HCT116 (cell line): ENCODE measurements at regions not wholly inside any gene's neighbourhood (a gene's known extent, or its start where the extent isn't known, plus 50 kb on each side); places are given as distances from the start of the nearest gene placed in this dataset.

ENCODE experiments used
- ATAC-seq: fragments of 200-7000 bp; cut with Tn5 transposase; 2 replicates; pipeline ENCODE4 v1.9.1; 2020; ENCODE audit warnings: mild to moderate bottlenecking, moderate library complexity
- BruUV-seq: library from RNA; stranded (reverse); fragments of 400-500 nt; replicated peaks from 2 replicates; lab custom pipeline; 2021; lab: Mats Ljungman, UMichigan
- CTCF ChIA-PET: fragments of 300-600 bp; sonication (Branson Sonifier 250); formaldehyde crosslinking; loops from one replicate; lab custom pipeline; 2021; ENCODE audit warnings: antibody characterized with exemption; lab: Charles Lee
- POLR2A ChIA-PET: fragments of 300-600, 350-600 bp; sonication (Branson Sonifier 250); formaldehyde crosslinking; loops from one replicate; lab custom pipeline; 2021; ENCODE audit warnings: antibody characterized with exemption; lab: Charles Lee
- RAD21 ChIA-PET, 2 experiments: fragments of 300-600 bp; sonication (Branson Sonifier 250); formaldehyde crosslinking; loops; one replicate each; lab custom pipeline; 2023; ENCODE audit warnings: low total read pairs in 2 of 2; ENCODE audit not compliant: uncharacterized antibody in 2 of 2, unreplicated experiment in 2 of 2, low non-redundant PET in 1 of 2; lab: Charles Lee
- DNase-seq: peaks from one replicate; pipeline ENCODE4 v3.0.0-alpha.2; 2010; ENCODE audit warnings: low read depth, low spot score
- H2AFZ ChIP-seq: fragments of 200-600 bp; shearing (Covaris generic), sonication (generic); 2 replicates; pipeline ENCODE4 v1.6.1; 2017; ENCODE audit warnings: low read depth, mixed run types, mixed read lengths, antibody characterized with exemption, low read length; ENCODE audit not compliant: poor library complexity, severe bottlenecking
- H3K27ac ChIP-seq: 2 replicates; pipeline ENCODE4 v1.5.1; 2012; ENCODE audit warnings: low read depth, low read length
- H3K27me3 ChIP-seq: fragments of 200-600 bp; sonication (generic); 2 replicates; pipeline ENCODE4 v1.6.1; 2016; ENCODE audit warnings: mixed run types, low read length, mixed read lengths; ENCODE audit not compliant: insufficient read depth
- H3K36me3 ChIP-seq, 2 experiments: fragments of 200-500 bp in 1 of 2; fragments of 200-600 bp in 1 of 2; sonication (Bioruptor generic) in 1 of 2; sonication (generic) in 1 of 2; 2 replicates each; pipeline versions ENCODE4 v1.5.1 to v1.6.1; 2014 to 2016; ENCODE audit warnings: low read length in 2 of 2, inconsistent platforms in 1 of 2, mixed read lengths in 1 of 2, mixed run types in 1 of 2; ENCODE audit not compliant: insufficient read depth in 2 of 2, control insufficient read depth in 1 of 2
- H3K4me1 ChIP-seq, 2 experiments: fragments of 200-600 bp in 1 of 2; sonication (generic) in 1 of 2; 2 replicates each; pipeline versions ENCODE4 v1.5.1 to v1.6.1; 2012 to 2017; ENCODE audit warnings: low read length in 2 of 2, inconsistent platforms in 1 of 2, mild to moderate bottlenecking in 1 of 2, mixed read lengths in 1 of 2, mixed run types in 1 of 2, moderate library complexity in 1 of 2; ENCODE audit not compliant: insufficient read depth in 2 of 2, control insufficient read depth in 1 of 2
- H3K4me2 ChIP-seq: fragments of 200-600 bp; sonication (generic); 2 replicates; pipeline ENCODE4 v1.6.1; 2017; ENCODE audit warnings: mixed run types, low read length, mixed read lengths
- H3K4me3 ChIP-seq, 2 experiments: fragments of 200-600 bp in 1 of 2; sonication (generic) in 1 of 2; replicated peaks in 1 of 2; 2 replicates each; pipeline ENCODE4 v1.5.1; 2011 to 2016; ENCODE audit warnings: low read length in 2 of 2, control low read depth in 1 of 2, low read depth in 1 of 2, mild to moderate bottlenecking in 1 of 2, mixed read lengths in 1 of 2, mixed run types in 1 of 2
- H3K79me2 ChIP-seq: fragments of 200-600 bp; sonication (generic); 2 replicates; pipeline ENCODE4 v1.6.1; 2017; ENCODE audit warnings: mild to moderate bottlenecking, mixed run types, low read length, moderate library complexity, mixed read lengths; ENCODE audit not compliant: insufficient read depth
- H3K9ac ChIP-seq: fragments of 200-600 bp; sonication (generic); 2 replicates; pipeline ENCODE4 v1.6.1; 2016; ENCODE audit warnings: low read length, mixed read lengths
- H3K9me2 ChIP-seq: fragments of 200-600 bp; sonication (generic), shearing (Covaris generic); 2 replicates; pipeline ENCODE4 v1.6.1; 2017; ENCODE audit warnings: mixed run types, mild to moderate bottlenecking, moderate library complexity; ENCODE audit not compliant: insufficient read depth
- H3K9me3 ChIP-seq, 2 experiments: fragments of 200-500 bp in 1 of 2; fragments of 200-600 bp in 1 of 2; sonication (Bioruptor generic) in 1 of 2; sonication (generic) in 1 of 2; 2 replicates each; pipeline ENCODE4 v1.6.1; 2014 to 2017; ENCODE audit warnings: low read length in 2 of 2, mixed read lengths in 2 of 2, inconsistent platforms in 1 of 2, low read depth in 1 of 2, mild to moderate bottlenecking in 1 of 2, mixed run types in 1 of 2, moderate library complexity in 1 of 2; ENCODE audit not compliant: control insufficient read depth in 1 of 2, insufficient read depth in 1 of 2
- H4K20me1 ChIP-seq: fragments of 200-600 bp; sonication (generic), shearing (Covaris generic); 2 replicates; pipeline ENCODE4 v1.6.1; 2017; ENCODE audit warnings: mixed run types, mild to moderate bottlenecking, moderate library complexity; ENCODE audit not compliant: insufficient read depth
- ATF3 ChIP-seq: IDR thresholded peaks from 2 replicates; pipeline ENCODE4 v1.6.1; 2012
- CBX3 ChIP-seq: IDR thresholded peaks from 2 replicates; pipeline ENCODE4 v1.6.1; 2012; ENCODE audit warnings: low read depth
- CEBPB ChIP-seq: IDR thresholded peaks from 2 replicates; pipeline ENCODE4 v1.6.1; 2012; ENCODE audit warnings: low read depth
- CTCF ChIP-seq, 3 experiments: fragments of 200-600 bp in 1 of 3; sonication (generic) in 1 of 3; IDR thresholded peaks in 2 of 3; conservative IDR thresholded peaks in 1 of 3; 2 replicates each; pipeline ENCODE4 v1.5.1; 2012 to 2017; ENCODE audit warnings: low read depth in 2 of 3, low read length in 2 of 3, antibody characterized with exemption in 1 of 3, borderline replicate concordance in 1 of 3, control low read depth in 1 of 3, mild to moderate bottlenecking in 1 of 3, mixed read lengths in 1 of 3, mixed run types in 1 of 3, moderate library complexity in 1 of 3; ENCODE audit not compliant: insufficient read depth in 1 of 3
- EGR1 ChIP-seq: IDR thresholded peaks from 2 replicates; pipeline ENCODE4 v1.6.1; 2012; ENCODE audit warnings: low read depth
- ELF1 ChIP-seq: IDR thresholded peaks from 2 replicates; pipeline ENCODE4 v1.6.1; 2012; ENCODE audit warnings: low read depth, borderline replicate concordance
- EZH2phosphoT487 ChIP-seq: fragments of 200-600 bp; IDR thresholded peaks from 2 replicates; pipeline ENCODE4 v1.6.1; 2018; ENCODE audit warnings: antibody characterized with exemption, borderline replicate concordance
- MAX ChIP-seq: IDR thresholded peaks from 2 replicates; pipeline ENCODE4 v1.6.1; 2012
- POLR2A ChIP-seq: IDR thresholded peaks from 2 replicates; pipeline ENCODE4 v1.7.0; 2011; ENCODE audit warnings: borderline replicate concordance; ENCODE audit not compliant: insufficient read depth, insufficient read length; ENCODE audit errors: extremely low read depth
- POLR2AphosphoS5 ChIP-seq: IDR thresholded peaks from 2 replicates; pipeline ENCODE4 v1.6.1; 2011; ENCODE audit warnings: mild to moderate bottlenecking, low read depth, low read length, moderate library complexity
- REST ChIP-seq: IDR thresholded peaks from 2 replicates; pipeline ENCODE4 v1.6.1; 2012; ENCODE audit warnings: low read depth
- SIN3A ChIP-seq: IDR thresholded peaks from 2 replicates; pipeline ENCODE4 v1.6.1; 2012; ENCODE audit warnings: low read depth
- SP1 ChIP-seq: IDR thresholded peaks from 2 replicates; pipeline ENCODE4 v1.6.1; 2012; ENCODE audit warnings: low read depth
- SRF ChIP-seq: IDR thresholded peaks from 2 replicates; pipeline ENCODE4 v1.6.1; 2012; ENCODE audit warnings: low read depth
- YY1 ChIP-seq: IDR thresholded peaks from 2 replicates; pipeline ENCODE4 v1.6.1; 2011; ENCODE audit warnings: low read length, low read depth, moderate library complexity, mild to moderate bottlenecking; ENCODE audit not compliant: insufficient replicate concordance; ENCODE audit errors: extremely low read depth
- ZBTB33 ChIP-seq: IDR thresholded peaks from 2 replicates; pipeline ENCODE4 v1.6.1; 2011; ENCODE audit warnings: mild to moderate bottlenecking, low read length, moderate library complexity; ENCODE audit not compliant: insufficient replicate concordance; ENCODE audit errors: extremely low read depth
- ZFX ChIP-seq: fragments of 450-650 bp; IDR thresholded peaks from 2 replicates; pipeline ENCODE4 v1.6.1; 2017
- ZNF274 ChIP-seq: fragments of 200-500 bp; sonication (Bioruptor generic); IDR thresholded peaks from 2 replicates; pipeline ENCODE4 v1.6.1; 2014; ENCODE audit warnings: mild to moderate bottlenecking, low read depth, low read length, inconsistent platforms
- intact Hi-C: fragments of 100-400 bp; cut with micrococcal nuclease; formaldehyde crosslinking; loops from 2 replicates; pipeline ENCODE4 v1.10.0; 2022

GRCh38 chr13:53216773-53217172 is 188.2 kb downstream of the OLFM4 start:
- H3K36me3 ChIP-seq: no peaks in the 10 kb centered on the region
- intact Hi-C loops: no loop called here

More at GRCh38 chr13:53216773-53217172, 188.2 kb downstream of the OLFM4 start:
- POLR2A ChIA-PET: no interaction called here
- Histone ChIP-seq H3K4me1 (no peaks in the 10 kb centered on the region), H3K27me3 (no peaks in the 10 kb centered on the region), H2AFZ (no peak overlapping the region), H3K79me2 (no peaks in the 10 kb centered on the region), H3K9me3 (peaks cover 0 to 16% of the 10 kb centered on the region in 2 experiments; a peak in 2 of 4 replicates), H3K9ac (no peak overlapping the region), H3K27ac (no peak overlapping the region), H3K9me2 (no peaks in the 10 kb centered on the region), H3K4me3 (no peak overlapping the region), H4K20me1 (no peaks in the 10 kb centered on the region), H3K4me2 (no peak overlapping the region)
- TF ChIP-seq CBX3 (no peak), CTCF (IDR thresholded peaks at IDR 0.05 in 2 of 3, conservative IDR thresholded peaks at IDR 0.05 in 1 of 3; ENCODE audit: borderline replicate concordance in 1 of 3, insufficient read depth in 1 of 3, low read depth in 2 of 3, low read length in 2 of 3) (no peak), EGR1 (no peak), MAX (no peak), ZBTB33 (no peak), ATF3 (no peak), SRF (no peak), EZH2phosphoT487 (no peak), REST (no peak), YY1 (no peak), POLR2A (no peak), ELF1 (no peak), CEBPB (no peak), SP1 (no peak), ZFX (no peak), POLR2AphosphoS5 (no peak), SIN3A (no peak), ZNF274 (no peak)
- no TSS peak for BruUV-seq
- RAD21 ChIA-PET: no interaction called here
- CTCF ChIA-PET: no interaction called here
- DNase-seq (no peak), ATAC-seq (no peak)
